GM18499 (cell line): ENCODE measurements at regions not wholly inside any gene's neighbourhood (a gene's known extent, or its start where the extent isn't known, plus 50 kb on each side); places are given as distances from the start of the nearest gene placed in this dataset.

Experiments
- ATAC-seq: cut with Tn5 transposase; IDR thresholded peaks from one replicate; pipeline ENCODE4 v1.9.1; 2021; ENCODE audit warnings: moderate number of reproducible peaks; ENCODE audit not compliant: insufficient read depth, unreplicated experiment

DNA sequence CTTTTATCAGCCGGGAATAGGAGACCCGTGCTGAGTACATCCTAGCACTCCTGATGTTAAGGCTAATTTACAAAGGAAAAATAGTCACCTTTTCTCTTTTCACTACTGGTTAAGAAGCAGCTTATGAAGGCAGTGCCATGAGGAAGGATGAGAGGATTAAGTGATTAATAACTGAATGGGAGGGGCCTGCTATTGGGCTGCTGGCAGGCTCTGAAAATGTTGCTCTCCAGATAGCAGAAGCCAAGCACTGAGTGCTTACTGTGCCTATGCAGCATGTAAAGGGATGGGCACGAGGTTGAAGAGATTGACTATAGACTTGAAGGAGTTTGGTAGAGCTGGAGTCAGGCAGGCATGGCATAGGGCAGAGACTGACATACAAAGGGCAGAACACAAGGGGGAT lies 282.4 kb upstream of the THSD7B start:
- no peak for ATAC-seq

DNA sequence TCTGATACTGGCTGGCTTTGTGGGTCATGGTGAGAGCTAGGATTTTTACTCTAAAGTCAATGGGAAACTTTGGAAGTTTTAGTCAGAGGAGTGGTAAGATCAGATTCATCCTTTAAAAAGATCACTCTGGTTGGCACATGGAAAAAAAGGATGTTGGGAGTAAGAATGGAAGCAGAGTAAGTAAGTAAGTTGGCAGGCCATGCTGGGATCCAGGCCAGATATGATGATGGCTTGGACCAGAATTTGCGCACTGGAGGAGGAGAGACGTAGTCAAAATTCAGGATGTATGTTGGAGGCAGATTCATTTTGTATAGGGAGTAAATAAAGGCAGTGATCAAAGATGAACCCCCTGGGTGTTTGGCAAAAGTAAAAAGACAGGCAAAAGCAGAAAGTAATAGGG lies 283.3 kb upstream of the THSD7B start:
- ATAC-seq = no peak

DNA sequence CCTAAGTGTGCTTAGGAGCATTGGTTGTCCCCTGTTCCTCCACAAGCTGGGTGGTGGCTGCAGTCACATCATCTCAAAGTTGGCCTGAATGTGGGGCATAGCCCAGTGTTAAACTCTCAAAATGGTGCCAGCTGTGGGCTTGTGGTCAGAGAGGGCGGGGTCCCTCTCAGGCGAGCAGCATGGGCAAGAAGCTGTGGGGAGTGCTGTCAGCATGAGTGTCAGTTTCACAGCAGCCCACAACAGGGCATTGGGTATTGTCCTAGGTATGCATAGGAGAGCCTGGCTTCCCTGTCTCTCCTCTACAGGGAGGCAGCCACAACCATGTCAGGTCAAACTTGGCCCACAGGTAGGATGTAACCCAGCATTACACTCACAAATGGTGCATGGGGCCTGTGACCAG lies 285.6 kb upstream of the THSD7B start:
- ATAC-seq = no peak

DNA sequence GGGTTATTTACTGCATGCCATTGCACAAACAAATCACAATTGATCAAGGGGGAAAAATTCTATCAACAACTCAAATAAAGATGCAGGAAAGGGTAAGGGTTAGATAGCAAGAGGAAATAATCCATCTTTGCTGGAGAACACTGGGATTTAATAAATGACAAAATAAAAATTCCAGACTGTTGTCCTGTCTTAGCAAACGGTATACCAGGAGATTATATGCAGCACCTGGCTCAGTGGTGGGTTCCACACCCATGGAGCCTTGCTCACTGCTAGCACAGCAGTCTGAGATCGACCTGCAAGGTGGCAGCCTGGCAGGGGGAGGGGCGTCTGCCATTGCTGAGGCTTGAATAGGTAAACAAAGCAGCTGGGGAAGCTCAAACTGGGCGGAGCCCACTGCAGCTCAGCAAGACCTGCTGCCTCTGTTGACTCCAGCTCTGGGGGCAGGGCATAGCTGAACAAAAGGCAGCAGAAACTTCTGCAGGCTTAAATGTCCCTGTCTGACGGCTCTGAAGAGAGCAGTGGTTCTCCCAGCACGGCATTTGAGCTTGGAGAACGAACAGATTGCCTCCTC lies 296.5 kb upstream of the THSD7B start:
- ATAC-seq = no peak

DNA sequence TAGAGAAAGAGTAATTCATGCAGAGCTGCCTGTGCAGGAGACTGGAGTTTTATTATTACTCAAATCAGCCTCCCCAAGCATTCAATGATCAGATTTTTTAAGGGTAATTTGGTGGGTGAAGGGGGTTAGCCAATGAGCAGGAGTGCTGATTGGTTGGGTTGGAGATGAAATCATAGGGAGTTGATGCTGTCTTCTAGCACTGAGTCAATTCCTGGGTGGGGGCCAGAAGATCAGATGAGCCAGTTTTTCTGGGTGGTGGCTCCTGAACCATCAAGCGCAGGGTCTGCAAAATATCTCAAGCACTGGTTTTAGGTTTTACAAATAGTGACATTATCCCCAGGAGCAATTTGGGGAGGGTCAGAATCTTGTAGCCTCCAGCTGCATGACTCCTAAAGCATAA lies 312.8 kb upstream of the THSD7B start:
- no peak for ATAC-seq

DNA sequence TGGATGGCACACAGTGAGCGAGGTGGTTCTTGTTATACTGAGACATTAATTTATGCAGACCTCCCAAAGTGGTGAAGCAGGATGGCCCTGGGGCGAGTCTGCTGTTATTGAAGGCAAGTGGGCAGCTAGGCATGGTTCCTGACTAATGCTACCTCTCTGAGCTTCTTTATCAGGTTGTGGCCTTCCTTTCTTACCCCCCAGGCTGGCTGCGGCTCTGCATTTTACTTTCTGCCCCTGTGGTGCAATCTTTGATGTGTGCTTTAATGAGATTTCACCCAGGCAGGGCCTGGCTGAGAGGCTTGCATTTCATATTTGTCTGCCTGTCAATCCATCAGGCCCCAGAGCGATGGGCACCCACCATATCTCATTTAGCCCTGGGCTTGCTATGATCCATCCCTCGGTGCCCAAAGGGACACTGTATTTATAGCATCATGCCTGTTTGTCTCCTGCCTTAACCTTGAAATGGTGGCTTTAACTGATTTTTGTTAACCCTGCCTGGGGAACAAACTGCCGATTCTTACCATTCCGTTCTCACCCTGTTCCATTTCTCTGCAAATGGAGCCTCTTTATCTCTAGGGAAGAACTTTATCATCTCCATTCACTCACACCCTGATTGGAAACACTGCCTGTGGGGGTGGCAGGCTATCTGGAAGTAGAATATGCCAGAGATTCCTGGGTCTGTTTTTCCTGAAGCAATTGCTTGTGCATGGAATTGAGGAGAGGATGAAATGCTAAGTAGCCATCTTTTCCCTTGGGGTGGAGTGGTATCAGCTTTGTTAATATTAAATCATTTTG lies 316.2 kb upstream of the THSD7B start:
- ATAC-seq = no peak

DNA sequence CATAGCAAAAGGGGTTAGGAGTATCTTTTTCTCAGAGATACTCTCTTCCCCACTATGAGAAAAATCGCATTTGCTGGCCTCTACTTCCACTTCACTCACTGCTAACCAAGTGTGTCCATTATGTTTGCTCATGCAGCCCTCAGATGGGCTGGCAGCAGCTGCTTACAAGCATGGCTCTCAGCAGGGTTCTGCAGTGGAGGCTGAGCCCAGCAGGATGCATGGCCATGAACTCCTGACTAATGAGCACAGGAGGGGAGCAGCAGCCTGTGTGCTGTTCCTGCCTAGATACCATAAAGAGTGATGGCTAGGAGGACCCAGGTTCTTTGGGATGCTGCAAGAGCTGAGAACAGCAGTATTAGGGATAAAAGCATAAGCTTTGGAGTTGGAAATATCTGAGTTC lies 316.9 kb upstream of the THSD7B start:
- ATAC-seq = no peak

DNA sequence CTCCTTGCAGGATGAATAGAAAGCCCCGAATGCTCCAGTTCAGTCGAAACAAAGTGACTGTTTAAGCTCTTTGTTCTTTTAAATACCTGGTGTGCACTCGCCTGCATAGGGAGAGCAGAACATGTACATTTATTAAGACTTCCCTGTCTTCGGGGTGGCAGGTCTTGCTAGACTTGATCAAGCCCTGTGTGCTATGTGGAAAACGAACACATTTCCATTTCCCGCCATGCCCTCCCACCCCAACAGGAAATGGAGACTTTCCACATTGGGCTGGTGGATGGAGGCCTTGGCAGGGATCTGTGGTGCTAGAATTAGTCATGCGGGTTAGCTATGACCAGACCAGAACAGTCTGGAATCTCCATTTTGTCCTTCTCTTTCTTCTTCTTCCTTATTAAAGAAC lies 321.0 kb upstream of the THSD7B start:
- no peak for ATAC-seq

DNA sequence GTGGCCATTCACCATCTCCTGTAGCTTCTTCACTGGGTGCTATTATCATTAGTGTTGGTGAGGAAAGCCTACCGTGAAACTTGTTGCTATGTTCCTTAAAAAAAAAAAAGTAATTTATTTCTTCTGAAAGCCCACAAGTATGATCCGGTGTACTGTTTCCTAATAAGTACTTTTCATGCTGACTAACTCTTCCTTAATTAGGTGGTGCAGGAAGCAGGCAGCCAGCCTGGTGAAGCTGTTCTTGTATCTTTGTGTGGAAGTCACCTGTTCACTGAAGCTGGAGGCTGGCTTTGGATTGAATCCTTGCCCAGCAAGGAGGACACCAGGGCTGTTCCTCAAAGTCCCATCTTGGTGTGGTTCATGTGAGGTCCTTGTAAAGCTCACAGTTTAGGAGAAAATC lies 321.7 kb upstream of the THSD7B start:
- ATAC-seq = no peak

DNA sequence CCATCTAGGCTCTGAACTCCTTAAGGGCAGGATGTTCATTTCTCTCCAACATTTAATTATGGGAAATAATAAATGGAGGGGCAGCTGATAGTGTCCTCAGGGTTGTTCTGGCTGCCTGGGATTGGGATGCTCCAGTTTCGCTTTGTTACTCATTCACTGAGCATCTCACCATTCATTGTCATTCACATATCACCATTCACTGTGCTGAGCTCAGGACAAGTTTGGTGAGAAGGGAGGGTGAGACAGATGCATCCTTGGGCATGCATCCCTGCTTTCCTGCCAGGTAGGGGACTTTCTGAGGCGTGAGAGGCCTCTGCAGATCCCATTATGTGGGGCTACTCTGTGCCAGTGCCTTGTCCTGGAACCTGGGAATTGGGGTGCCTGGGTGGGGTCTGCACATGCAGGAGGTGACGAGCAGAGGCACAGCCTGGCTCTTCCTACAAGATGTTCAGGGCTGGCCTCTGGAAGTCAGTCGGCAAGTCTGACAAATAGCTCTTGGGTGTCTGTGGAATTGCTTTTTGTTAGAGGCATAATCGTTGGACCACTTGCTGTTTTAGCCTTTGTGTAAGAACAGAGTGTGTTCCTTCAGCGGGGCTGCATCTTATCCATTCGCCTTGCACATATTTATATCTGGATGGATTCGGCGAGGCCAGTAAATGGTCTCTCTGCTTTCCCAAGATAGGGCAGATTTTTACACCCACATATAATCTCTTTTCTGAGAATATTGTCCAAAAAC lies 323.2 kb upstream of the THSD7B start:
- no peak for ATAC-seq

DNA sequence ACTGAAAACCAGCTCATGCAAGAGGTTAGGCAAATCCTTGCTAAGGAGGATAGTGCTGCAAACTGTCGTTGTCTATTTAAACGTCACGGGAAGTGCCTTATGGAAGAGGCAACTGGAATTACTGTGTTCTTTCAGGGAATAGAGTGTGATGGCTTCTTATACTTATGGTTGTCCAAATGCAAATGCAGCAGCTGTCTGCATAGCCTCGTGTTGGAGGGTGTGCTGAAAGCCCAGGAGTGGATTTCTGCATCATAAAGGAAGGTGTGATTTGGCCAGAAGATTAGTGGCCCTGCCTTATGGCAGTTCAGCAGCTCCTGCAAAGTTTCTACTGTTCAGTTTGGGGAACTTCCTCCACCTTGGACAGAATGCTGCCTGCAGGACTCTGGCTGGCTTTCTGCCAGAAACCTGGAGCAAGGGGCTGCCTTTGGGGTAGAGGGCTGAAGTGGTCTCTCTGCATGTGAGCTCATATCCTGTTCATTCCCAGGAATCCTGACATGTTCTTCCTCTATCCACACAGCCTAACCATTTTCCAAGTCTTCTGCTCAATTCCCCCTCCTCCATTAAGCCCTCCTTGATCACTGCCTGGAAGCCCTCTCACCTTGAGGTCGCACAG lies 321.2 kb upstream of the CXCR4 start:
- no peak for ATAC-seq

DNA sequence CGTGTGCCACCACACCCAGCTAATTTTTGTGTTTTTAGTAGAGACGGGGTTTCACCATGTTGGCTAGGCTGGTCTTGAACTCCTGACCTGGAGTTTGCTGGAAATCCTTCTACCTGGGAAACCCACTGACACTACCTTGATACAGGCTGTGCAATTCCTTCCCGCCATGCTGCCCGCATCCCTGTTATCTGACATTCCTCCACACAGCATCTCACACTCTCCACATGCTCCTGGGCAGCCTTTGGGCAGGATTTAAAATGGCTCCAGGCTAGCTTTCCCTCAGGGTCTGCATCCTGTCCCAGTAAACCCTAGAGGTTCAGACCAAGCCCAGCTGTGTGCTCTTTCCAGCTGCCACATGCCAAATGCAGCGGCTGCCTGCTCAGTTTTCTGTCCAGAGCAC lies 319.5 kb upstream of the CXCR4 start:
- ATAC-seq = no peak

DNA sequence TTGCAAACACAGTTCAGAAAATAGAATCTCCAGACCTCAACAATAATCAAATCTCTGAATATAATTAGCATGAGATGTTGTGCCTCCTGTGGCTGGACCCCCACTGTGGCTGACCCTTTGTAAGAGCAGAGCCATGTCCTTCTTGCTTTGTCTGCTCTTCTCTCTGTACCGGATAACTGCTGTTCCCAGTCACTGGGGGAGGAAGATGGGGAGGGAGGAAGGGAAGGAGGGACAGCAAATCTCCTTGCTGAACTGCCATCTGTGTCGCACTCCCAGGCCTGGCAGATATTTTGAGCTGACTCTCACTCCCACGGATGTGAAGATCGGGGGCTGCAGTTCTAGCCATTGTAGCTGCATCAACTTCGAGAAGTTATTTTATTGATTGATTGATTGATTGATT lies 319.0 kb upstream of the CXCR4 start:
- ATAC-seq = no peak

DNA sequence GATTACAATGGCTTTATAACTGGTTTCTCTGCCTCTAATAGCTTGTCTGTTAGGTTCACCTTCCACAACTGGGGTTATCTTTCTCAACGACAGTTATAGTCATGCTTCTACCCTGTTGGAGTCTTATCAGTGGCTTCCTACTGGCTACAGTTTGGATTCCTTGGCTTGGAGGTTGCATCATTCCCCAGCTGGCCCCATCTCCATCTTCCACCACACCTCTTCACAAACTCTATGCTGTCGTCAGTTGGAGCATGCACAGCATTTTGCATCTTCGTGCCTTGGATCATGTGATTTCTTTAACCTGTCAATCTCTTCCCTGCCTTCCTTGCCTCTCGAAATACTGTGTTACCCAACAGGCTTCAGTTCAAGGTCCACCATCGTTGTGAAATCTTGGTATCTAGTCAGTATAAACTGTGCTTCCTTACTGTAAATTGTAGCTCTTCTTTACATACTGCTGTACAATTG lies 316.3 kb upstream of the CXCR4 start:
- no peak for ATAC-seq

DNA sequence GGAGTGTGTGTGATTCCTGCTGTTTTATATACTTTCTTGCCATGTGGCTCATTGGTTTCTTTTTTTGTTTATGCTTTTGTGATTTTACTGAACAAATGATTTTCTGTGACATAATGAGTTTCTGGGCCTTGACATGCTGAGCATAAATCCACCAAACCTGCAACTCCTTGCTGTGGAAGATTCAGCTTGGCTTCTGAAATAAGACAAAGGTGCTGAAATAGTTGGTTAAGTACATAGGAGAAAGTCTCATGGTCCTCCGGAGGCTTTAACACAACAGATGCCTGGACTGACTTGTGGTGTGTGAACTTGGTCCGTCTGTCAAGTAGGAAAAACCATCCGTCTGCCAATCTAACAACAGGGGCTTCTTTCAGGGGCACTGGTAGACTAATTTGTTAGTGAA lies 315.3 kb upstream of the CXCR4 start:
- ATAC-seq = no peak

DNA sequence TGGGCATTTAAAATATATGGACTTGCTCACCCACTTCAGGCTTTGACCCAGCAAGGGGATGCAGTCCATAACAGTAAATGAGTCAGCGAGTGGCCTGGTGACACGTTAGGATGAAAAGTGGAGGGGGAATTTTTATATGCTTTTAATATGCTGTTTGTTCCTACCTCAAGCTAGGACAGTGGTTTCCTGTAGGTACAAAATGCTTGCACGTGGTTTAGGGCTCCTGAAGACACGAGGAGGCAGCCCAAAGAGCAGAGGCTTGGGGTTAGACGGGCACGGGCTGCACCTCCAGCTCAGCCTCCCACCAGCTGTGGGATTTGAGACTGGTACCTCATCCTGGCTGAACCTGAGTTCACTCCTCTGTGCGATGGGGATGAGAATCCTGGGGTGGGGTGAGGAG lies 306.2 kb upstream of the CXCR4 start:
- no peak for ATAC-seq

DNA sequence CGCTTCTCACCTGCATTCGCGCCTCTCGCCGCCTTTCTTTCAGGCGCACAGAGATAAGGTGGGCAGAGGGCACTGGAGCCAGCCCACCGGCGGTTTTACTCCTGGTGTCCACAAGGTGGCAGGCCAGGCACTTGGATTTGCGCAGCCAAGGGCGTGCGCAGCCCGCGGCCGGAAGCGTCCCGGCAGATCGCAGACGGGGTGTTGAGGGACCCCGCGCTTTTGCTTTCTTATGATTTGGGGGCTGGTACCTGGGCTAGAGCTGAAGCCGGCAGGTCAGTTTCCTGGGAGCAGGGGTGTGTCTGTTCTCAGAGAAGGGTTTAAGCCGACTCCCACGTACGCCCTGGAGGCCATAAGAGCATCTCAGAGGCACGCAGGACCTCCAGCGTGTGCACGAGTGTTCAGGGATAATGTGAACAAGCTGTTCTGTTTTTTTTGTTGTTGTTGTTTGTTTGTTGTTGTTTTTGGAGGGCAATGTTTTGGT lies 305.6 kb upstream of the CXCR4 start:
- ATAC-seq = peak; percentile 93

DNA sequence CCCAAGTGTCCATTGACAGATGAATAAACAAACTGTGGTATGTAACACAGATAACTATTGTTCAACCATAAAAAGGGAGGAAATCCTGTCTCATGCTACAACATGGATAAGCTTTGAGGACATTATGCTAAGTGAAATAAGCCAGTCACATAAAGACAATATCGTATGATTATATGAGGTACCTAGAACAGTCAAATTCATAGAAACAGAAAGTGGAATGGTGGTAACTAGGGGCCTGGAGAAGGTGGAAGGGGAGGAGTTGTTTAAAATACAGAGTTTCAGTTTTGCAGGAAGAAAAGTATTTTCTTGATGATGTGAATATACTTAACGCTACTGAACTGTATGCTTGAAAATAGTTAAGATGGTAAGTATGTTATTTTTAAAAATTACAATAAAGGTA lies 304.6 kb upstream of the CXCR4 start:
- ATAC-seq = no peak

DNA sequence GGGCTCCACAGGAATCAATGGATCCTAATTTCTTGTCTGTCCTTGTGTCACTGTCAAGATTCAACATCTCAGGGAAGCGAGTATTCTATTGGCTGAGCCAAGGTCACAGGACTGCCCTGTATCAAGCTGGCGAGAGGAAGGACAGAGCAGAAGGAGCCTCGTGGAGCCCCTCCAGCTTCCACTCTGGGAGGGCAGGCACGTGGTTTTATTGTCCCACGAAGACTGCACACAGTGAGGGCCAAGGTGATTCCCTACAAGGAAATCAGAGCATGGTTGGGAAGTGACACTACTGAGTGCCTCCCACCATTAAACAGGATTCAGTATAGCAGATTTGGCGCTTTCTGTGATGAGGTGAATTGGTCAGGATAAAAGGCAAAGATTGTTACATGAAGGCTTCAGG lies 302.4 kb upstream of the CXCR4 start:
- ATAC-seq = no peak

DNA sequence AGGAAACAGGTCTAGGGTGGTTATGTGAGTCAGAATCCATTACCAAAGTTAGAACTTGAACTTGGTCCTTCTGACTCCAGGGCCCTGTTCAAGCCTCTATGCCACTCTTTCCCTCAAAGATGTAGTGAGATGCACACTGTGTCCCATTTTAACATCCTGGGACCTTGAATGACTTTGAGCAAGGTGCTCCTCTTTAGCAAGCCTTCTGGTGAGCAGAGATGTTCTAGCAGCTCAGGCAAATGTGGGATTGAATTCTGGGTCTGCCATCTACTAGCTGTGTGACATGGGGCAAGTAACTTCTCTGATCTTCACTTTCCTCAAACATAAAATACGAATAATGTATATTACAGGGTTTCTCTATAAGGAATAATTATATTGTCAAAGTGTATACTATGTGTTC lies 294.0 kb upstream of the CXCR4 start:
- ATAC-seq = no peak

DNA sequence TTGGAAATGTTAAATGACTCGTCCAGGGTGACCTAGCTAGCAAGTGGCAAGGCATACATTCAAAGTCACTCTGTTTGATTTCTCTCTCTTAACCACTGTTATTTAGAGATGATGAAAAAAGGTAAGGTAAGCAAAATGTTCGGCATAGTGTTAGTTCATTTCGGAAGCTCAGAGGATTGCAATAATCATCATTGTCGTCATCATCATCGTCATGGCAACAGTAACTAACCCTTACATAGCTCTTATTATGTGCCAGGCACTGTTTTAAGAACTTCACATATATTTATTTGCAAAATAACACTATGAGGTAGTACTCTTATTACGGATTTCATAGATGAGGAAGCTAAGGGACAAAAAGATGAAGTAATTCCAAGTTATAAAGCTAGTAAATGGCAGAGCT lies 292.7 kb upstream of the CXCR4 start:
- ATAC-seq = no peak
